Small intestine (tissue), 7 donors: ENCODE measurements at regions not wholly inside any gene's neighbourhood (a gene's known extent, or its start where the extent isn't known, plus 50 kb on each side); places are given as distances from the start of the nearest gene placed in this dataset.

ENCODE experiments used
- DNase-seq, 2 donors: peaks; one replicate each; pipeline versions ENCODE4 v3.0.0 to v3.0.0-alpha.2; 2013
- FAIRE-seq: peaks from 2 replicates; lab custom pipeline; 2012; peaks lifted over from hg19 to GRCh38; lab: Jason Lieb, UNC
- H3K27ac ChIP-seq, 3 donors: one replicate each; pipeline ENCODE4 v1.5.1; 2013; ENCODE audit warnings: low read length in 2 of 3, mild to moderate bottlenecking in 2 of 3, control low read depth in 1 of 3, inconsistent platforms in 1 of 3, low read depth in 1 of 3, moderate library complexity in 1 of 3
- H3K27me3 ChIP-seq, 3 donors: one replicate each; pipeline ENCODE4 v1.6.1; 2013; ENCODE audit warnings: low read length in 3 of 3, inconsistent platforms in 1 of 3; ENCODE audit not compliant: control insufficient read depth in 3 of 3, insufficient read depth in 3 of 3
- H3K36me3 ChIP-seq, 3 donors: one replicate each; pipeline ENCODE4 v1.6.1; 2013; ENCODE audit warnings: low read length in 3 of 3, inconsistent platforms in 1 of 3, low read depth in 1 of 3, mild to moderate bottlenecking in 1 of 3, moderate library complexity in 1 of 3; ENCODE audit not compliant: control insufficient read depth in 3 of 3, insufficient read depth in 2 of 3
- H3K4me1 ChIP-seq, 3 donors: one replicate each; pipeline ENCODE4 v1.6.1; 2013; ENCODE audit warnings: low read length in 2 of 3, inconsistent platforms in 1 of 3, low read depth in 1 of 3, mild to moderate bottlenecking in 1 of 3, moderate library complexity in 1 of 3; ENCODE audit not compliant: control insufficient read depth in 3 of 3, insufficient read depth in 2 of 3
- H3K4me3 ChIP-seq, 3 donors: one replicate each; pipeline ENCODE4 v1.5.1; 2013; ENCODE audit warnings: low read length in 3 of 3, control low read depth in 1 of 3, inconsistent platforms in 1 of 3, low read depth in 1 of 3, mild to moderate bottlenecking in 1 of 3, moderate library complexity in 1 of 3
- H3K9me3 ChIP-seq, 2 donors: one replicate each; pipeline ENCODE4 v1.6.1; 2013; ENCODE audit warnings: low read depth in 1 of 2, low read length in 1 of 2; ENCODE audit not compliant: control insufficient read depth in 2 of 2, insufficient read depth in 1 of 2
- WGBS, 3 donors: extraction: QIAGEN DNeasy Blood & Tissue Kit; methylation state at CpG; one replicate each; pipeline ENCODE4 v1.1.7; 2013; 5-methylcytosine and 5-hydroxymethylcytosine counted together
- donor health status: healthy with polysubstance abuse.
- donor health status: control.
- donor health status: control.
- donor health status: Bipolar disorder and iron deficiency.
- donor health status: healthy.

DNA sequence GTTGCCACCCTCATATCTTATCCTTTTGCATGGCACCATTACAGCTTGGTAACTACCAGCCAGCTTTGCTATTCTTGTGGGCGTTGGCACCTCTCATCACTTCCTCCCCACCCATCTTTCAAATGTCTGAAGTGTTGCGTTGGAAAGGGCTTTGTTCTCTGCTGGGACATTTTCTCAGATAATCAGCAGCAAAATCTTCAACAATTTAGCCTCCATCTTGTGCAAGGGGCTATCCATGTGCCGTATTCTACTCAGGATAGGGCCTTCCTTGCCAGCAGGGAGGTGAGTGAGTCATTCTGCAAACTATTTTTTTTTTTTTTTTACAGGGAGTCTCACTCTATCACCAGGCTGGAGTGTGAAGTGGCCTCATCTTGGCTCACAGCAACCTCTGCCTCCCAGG, 62.1 kb upstream of the NUDT12 start:
- WGBS, 3 donors, result 73 to 77% (median 75%) methylated on average over 3 of the region's 3 CpGs
- Histone ChIP-seq H3K36me3 (no peaks in the 10 kb centered on the region), H3K9me3 (no peaks in the 10 kb centered on the region), H3K27ac (no peak overlapping the region), H3K4me3 (no peak overlapping the region), H3K27me3 (no peaks in the 10 kb centered on the region), H3K4me1 (no peaks in the 10 kb centered on the region)
- no peak for FAIRE-seq
- DNase-seq, result no peak

DNA sequence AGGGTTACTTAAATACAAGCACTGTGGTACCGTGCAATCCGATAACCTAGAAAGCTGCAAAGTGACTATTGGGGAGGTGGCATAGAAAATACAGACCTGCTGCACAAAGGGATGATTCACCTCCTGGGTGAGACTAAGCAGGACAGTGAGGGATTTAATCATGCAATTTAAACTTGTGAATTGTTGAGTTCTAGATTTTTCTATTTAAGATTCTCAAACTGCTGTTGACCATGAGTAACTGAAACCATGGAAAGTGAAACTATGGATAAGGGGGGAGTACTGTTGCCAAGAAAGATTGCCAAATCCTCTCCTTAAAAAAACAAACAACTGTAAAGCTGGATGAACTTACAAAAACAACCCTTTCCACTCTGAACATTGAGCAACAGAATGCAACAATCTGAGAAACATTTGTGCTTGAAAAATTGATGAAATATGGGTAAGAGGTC, 61.5 kb upstream of the NUDT12 start:
- no peak for FAIRE-seq
- no peaks in the 10 kb centered on the region for H3K27me3 ChIP-seq
- DNase-seq, result peak in 1 of 2 donors; percentile 14
- H3K9me3 ChIP-seq, result no peaks in the 10 kb centered on the region
- no peaks in the 10 kb centered on the region for H3K4me1 ChIP-seq
- 85 to 92% (median 90%) methylated on average over 2 of the region's 2 CpGs for WGBS, 3 donors
- H3K27ac ChIP-seq, result no peak overlapping the region
- no peak overlapping the region for H3K4me3 ChIP-seq
- no peaks in the 10 kb centered on the region for H3K36me3 ChIP-seq

GRCh38 chr5:103623425-103623824, 60.8 kb upstream of the NUDT12 start:
- FAIRE-seq (no peak), DNase-seq (no peak)
- H3K4me3 ChIP-seq, result no peak overlapping the region
- 87 to 94% (median 90%) methylated on average over 2 of the region's 2 CpGs for WGBS, 3 donors
- no peaks in the 10 kb centered on the region for H3K27me3 ChIP-seq
- H3K4me1 ChIP-seq, result no peaks in the 10 kb centered on the region
- H3K36me3 ChIP-seq, result no peaks in the 10 kb centered on the region
- no peak overlapping the region for H3K27ac ChIP-seq
- no peaks in the 10 kb centered on the region for H3K9me3 ChIP-seq

DNA sequence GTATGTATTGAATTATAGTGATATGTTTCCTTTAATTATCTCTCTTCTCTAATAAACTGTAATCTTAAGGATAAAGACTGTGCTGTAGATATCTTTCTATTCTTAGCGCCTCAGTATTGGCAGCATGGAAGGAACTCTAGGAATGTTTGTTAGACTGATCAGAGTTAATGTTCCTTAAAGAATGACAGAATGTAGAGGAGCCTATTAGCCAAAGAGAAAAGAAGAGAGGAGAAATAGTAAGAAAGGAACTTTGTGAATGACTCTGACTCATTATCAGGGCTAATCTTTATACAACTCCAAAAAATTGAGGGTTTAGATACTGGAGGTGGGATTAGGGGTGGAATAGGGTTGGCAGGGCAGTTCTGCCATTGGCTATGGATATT, 59.0 kb upstream of the NUDT12 start:
- no peaks in the 10 kb centered on the region for H3K27me3 ChIP-seq
- H3K27ac ChIP-seq, result no peak overlapping the region
- DNase-seq, result no peak
- H3K4me1 ChIP-seq, result peaks cover 0 to 6% (median 0%) of the 10 kb centered on the region in 3 donors
- no peak overlapping the region for H3K4me3 ChIP-seq
- H3K36me3 ChIP-seq, result no peaks in the 10 kb centered on the region
- FAIRE-seq, result no peak
- 27 to 59% (median 53%) methylated on average over 1 of the region's 1 CpG for WGBS, 3 donors
- no peaks in the 10 kb centered on the region for H3K9me3 ChIP-seq

GRCh38 chr5:103620851-103621547, 58.4 kb upstream of the NUDT12 start:
- no peak for FAIRE-seq
- no peak for DNase-seq
- no peaks in the 10 kb centered on the region for H3K9me3 ChIP-seq
- H3K4me1 ChIP-seq, result peaks cover 0 to 6% (median 0%) of the 10 kb centered on the region in 3 donors
- no peaks in the 10 kb centered on the region for H3K36me3 ChIP-seq
- no peak overlapping the region for H3K27ac ChIP-seq
- no peak overlapping the region for H3K4me3 ChIP-seq
- H3K27me3 ChIP-seq, result no peaks in the 10 kb centered on the region
- WGBS, 3 donors, result 53 to 71% (median 62%) methylated on average over 2 of the region's 2 CpGs

GRCh38 chr5:103617913-103618312, 55.3 kb upstream of the NUDT12 start:
- no peaks in the 10 kb centered on the region for H3K27me3 ChIP-seq
- no peak overlapping the region for H3K4me3 ChIP-seq
- WGBS, 3 donors, result 92 to 97% (median 93%) methylated on average over 1 of the region's 1 CpG
- DNase-seq, result no peak
- no peak overlapping the region for H3K27ac ChIP-seq
- no peaks in the 10 kb centered on the region for H3K9me3 ChIP-seq
- peaks cover 0 to 6% (median 0%) of the 10 kb centered on the region in 3 donors for H3K4me1 ChIP-seq
- no peak for FAIRE-seq
- H3K36me3 ChIP-seq, result no peaks in the 10 kb centered on the region

- Histone ChIP-seq H3K4me3 (no peak overlapping the region), H3K27ac (no peak overlapping the region), H3K27me3 (no peaks in the 10 kb centered on the region), H3K36me3 (no peaks in the 10 kb centered on the region), H3K4me1 (peaks cover 0 to 6% (median 0%) of the 10 kb centered on the region in 3 donors), H3K9me3 (no peaks in the 10 kb centered on the region)
- FAIRE-seq (no peak), DNase-seq (no peak)
- WGBS, 3 donors, result 3 to 18% (median 16%) methylated on average over 1 of the region's 1 CpG
Observed at GRCh38 chr5:103617090-103617489, 54.5 kb upstream of the NUDT12 start.

DNA sequence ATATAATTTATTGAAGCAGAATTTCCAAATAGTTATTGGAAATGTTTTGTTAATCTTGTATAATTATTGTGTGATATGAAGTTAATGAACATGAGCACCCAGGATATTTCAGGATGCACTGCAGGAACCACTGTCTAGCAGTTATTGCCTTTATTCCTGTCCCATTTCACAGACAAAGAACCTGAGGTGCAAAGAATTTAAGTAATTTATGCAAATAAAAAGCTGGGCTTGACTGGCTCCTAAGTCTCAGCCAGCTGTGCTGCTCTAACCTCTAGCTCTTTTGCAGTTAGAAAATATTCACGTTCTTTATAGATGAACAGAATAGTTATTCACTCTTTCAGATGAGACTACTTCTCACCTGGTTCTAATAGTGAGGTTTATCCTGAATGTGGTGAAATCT, 50.0 kb upstream of the NUDT12 start:
- 82 to 84% (median 83%) methylated on average over 1 of the region's 1 CpG for WGBS, 3 donors
- Histone ChIP-seq H3K36me3 (no peaks in the 10 kb centered on the region), H3K27ac (no peak overlapping the region), H3K4me3 (no peak overlapping the region), H3K27me3 (no peaks in the 10 kb centered on the region), H3K4me1 (peaks cover 0 to 6% (median 0%) of the 10 kb centered on the region in 3 donors), H3K9me3 (no peaks in the 10 kb centered on the region)
- DNase-seq (no peak), FAIRE-seq (no peak)
